ENCODE measurements at regions not wholly inside any gene's neighbourhood (a gene's known extent, or its start where the extent isn't known, plus 50 kb on each side); places are given as distances from the start of the nearest gene placed in this dataset.
"Not testable (repeated sequence)": the region's sequence is repeated elsewhere in the genome, so short reads cannot be mapped to it uniquely, and the experiment has no call there.

DNA sequence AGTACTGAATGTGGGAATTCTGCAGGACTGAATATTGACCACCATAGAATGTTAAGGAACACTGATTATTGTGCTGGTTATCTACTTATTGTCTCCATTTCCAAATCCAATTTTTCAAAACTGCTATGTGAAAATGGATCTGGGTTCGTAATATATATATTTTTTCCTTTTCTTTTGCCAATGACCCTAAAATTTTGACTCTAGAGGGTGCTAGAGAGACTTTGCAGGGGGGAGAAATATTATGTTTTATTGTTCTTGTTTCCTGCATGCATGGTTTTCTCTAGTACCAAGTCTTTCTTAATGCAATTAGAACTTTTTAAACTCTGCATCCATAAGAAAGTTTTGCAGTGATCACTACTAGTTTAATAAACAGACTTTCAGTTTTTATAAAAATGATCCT, 1256.9 kb downstream of the BRINP3 start:
- 64 to 73% methylated on average over 1 of the region's 1 CpG for WGBS, 2 donors
- TF ChIP-seq, protein P1, sequence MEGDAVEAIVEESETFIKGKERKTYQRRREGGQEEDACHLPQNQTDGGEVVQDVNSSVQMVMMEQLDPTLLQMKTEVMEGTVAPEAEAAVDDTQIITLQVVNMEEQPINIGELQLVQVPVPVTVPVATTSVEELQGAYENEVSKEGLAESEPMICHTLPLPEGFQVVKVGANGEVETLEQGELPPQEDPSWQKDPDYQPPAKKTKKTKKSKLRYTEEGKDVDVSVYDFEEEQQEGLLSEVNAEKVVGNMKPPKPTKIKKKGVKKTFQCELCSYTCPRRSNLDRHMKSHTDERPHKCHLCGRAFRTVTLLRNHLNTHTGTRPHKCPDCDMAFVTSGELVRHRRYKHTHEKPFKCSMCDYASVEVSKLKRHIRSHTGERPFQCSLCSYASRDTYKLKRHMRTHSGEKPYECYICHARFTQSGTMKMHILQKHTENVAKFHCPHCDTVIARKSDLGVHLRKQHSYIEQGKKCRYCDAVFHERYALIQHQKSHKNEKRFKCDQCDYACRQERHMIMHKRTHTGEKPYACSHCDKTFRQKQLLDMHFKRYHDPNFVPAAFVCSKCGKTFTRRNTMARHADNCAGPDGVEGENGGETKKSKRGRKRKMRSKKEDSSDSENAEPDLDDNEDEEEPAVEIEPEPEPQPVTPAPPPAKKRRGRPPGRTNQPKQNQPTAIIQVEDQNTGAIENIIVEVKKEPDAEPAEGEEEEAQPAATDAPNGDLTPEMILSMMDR (IDR thresholded peaks at IDR 0.05; ENCODE audit: control extremely low read depth, extremely low read depth), result no peak
- Histone ChIP-seq H3K27ac (ENCODE audit: low read depth in 1 of 2, low read length in 1 of 2) (no peak overlapping the region), H3K4me3 (no peak overlapping the region), H3K27me3 (ENCODE audit: control insufficient read depth in 3 of 3, insufficient read depth in 3 of 3, low read length in 2 of 3) (no peaks in the 10 kb centered on the region), H3K9ac (ENCODE audit: insufficient read depth in 1 of 2, low read length in 2 of 2) (no peak overlapping the region), H3K4me1 (ENCODE audit: control insufficient read depth in 5 of 5, insufficient read depth in 5 of 5, low read length in 5 of 5) (no peaks in the 10 kb centered on the region), H3K36me3 (ENCODE audit: control insufficient read depth in 4 of 4, insufficient read depth in 4 of 4, low read length in 4 of 4) (no peaks in the 10 kb centered on the region), H3K9me3 (ENCODE audit: control insufficient read depth in 4 of 4, insufficient read depth in 3 of 4, low read length in 3 of 4) (peaks cover 0 to 2% (median 0%) of the 10 kb centered on the region in 4 donors)
- DNase-seq (no peak), ATAC-seq (ENCODE audit: insufficient read depth, low FRiP score) (no peak)

DNA sequence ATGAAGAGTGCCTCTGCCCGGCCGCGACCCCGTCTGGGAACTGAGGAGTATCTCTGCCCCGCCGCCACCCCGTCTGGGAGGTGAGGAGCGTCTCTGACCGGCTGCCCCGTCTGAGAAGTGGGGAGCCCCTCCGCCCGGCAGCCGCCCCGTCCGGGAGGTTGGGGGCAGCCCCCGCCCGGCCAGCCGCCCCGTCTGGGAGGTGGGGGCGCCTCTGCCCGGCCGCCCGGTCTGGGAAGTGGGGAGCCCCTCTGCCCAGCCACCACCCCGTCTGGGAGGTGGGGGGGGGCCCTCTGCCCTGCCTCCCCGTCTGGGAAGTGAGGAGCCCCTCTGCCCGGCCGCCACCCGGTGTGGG, 1251.9 kb downstream of the BRINP3 start:
- H3K9me3 ChIP-seq (ENCODE audit: control insufficient read depth in 4 of 4, insufficient read depth in 3 of 4, low read length in 3 of 4); H3K4me1 ChIP-seq (ENCODE audit: control insufficient read depth in 5 of 5, insufficient read depth in 5 of 5, low read length in 5 of 5); DNase-seq; H3K36me3 ChIP-seq (ENCODE audit: control insufficient read depth in 4 of 4, insufficient read depth in 4 of 4, low read length in 4 of 4); H3K27me3 ChIP-seq (ENCODE audit: control insufficient read depth in 3 of 3, insufficient read depth in 3 of 3, low read length in 2 of 3); ATAC-seq (ENCODE audit: insufficient read depth, low FRiP score); H3K9ac ChIP-seq (ENCODE audit: insufficient read depth in 1 of 2, low read length in 2 of 2); H3K27ac ChIP-seq (ENCODE audit: low read depth in 1 of 2, low read length in 1 of 2); H3K4me3 ChIP-seq: not testable (repeated sequence)
- WGBS, 2 donors, result 88 to 93% methylated on average over 20 to 28 of the region's 28 CpGs

DNA sequence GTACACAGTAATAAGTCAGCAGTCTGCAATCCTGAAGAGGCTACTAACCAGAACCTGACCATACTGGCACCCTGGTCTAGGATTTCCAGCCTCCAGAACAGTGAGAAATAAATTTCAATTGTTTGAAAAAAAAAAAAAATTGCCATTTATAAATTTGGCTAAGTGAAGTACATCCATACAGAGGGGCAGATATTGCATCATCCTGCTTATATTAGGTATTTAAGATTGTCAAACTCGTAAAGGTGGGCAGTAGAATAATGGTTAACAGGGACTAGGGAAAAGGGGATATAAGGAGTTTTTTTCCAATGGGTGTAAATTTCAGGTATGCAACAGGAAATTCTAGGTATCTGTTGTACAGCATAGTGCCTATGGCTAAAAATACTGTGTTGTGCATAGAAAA, 1250.9 kb downstream of the BRINP3 start:
- H3K27me3 ChIP-seq (ENCODE audit: control insufficient read depth in 3 of 3, insufficient read depth in 3 of 3, low read length in 2 of 3), result no peaks in the 10 kb centered on the region
- DNase-seq (no peak), ATAC-seq (ENCODE audit: insufficient read depth, low FRiP score) (no peak)
- no peaks in the 10 kb centered on the region for H3K36me3 ChIP-seq (ENCODE audit: control insufficient read depth in 4 of 4, insufficient read depth in 4 of 4, low read length in 4 of 4)
- H3K9ac ChIP-seq (ENCODE audit: insufficient read depth in 1 of 2, low read length in 2 of 2), result no peak overlapping the region
- no peak overlapping the region for H3K4me3 ChIP-seq
- H3K27ac ChIP-seq (ENCODE audit: low read depth in 1 of 2, low read length in 1 of 2), result no peak overlapping the region
- H3K9me3 ChIP-seq (ENCODE audit: control insufficient read depth in 4 of 4, insufficient read depth in 3 of 4, low read length in 3 of 4), result peaks cover 0 to 2% (median 0%) of the 10 kb centered on the region in 4 donors
- TF ChIP-seq, protein P1 (IDR thresholded peaks at IDR 0.05; ENCODE audit: control extremely low read depth, extremely low read depth), result no peak
- WGBS, 2 donors, result 80 to 84% methylated on average over 1 of the region's 1 CpG
- H3K4me1 ChIP-seq (ENCODE audit: control insufficient read depth in 5 of 5, insufficient read depth in 5 of 5, low read length in 5 of 5), result no peaks in the 10 kb centered on the region

DNA sequence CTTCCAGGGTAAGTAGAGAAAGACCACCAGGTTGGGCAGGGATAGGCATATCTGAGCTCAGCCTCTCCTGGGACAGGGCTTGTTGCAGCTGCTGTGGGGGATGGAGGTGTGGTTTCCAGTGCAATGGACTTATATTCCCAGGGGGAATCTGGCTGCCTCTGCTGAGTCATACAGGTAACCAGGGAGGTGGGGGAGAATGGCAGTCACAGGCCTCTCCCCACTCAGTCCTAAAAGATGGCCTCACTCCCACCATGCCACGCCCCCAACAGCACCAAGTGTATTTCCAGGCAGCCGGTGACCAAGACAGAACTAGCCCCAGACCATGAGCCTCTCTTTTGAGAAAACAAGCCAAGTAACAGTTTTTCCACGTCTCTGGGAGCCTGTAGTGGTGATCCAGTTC, 1240.7 kb downstream of the BRINP3 start:
- Histone ChIP-seq H3K4me1 (ENCODE audit: control insufficient read depth in 5 of 5, insufficient read depth in 5 of 5, low read length in 5 of 5) (no peaks in the 10 kb centered on the region), H3K9ac (ENCODE audit: insufficient read depth in 1 of 2, low read length in 2 of 2) (no peak overlapping the region), H3K4me3 (no peak overlapping the region), H3K36me3 (ENCODE audit: control insufficient read depth in 4 of 4, insufficient read depth in 4 of 4, low read length in 4 of 4) (no peaks in the 10 kb centered on the region), H3K27me3 (ENCODE audit: control insufficient read depth in 3 of 3, insufficient read depth in 3 of 3, low read length in 2 of 3) (no peaks in the 10 kb centered on the region), H3K9me3 (ENCODE audit: control insufficient read depth in 4 of 4, insufficient read depth in 3 of 4, low read length in 3 of 4) (peaks cover 0 to 6% (median 0%) of the 10 kb centered on the region in 4 donors), H3K27ac (ENCODE audit: low read depth in 1 of 2, low read length in 1 of 2) (no peak overlapping the region)
- TF ChIP-seq, protein P1 (IDR thresholded peaks at IDR 0.05; ENCODE audit: control extremely low read depth, extremely low read depth), result no peak
- WGBS, 2 donors, result 75 to 86% methylated on average over 3 of the region's 3 CpGs
- no peak for ATAC-seq (ENCODE audit: insufficient read depth, low FRiP score)
- no peak for DNase-seq
